HEK293T (cell line): ENCODE measurements at regions not wholly inside any gene's neighbourhood (a gene's known extent, or its start where the extent isn't known, plus 50 kb on each side); places are given as distances from the start of the nearest gene placed in this dataset.

Experiments used
- CTCF ChIA-PET: fragments of 350-600 bp; formaldehyde crosslinking; extraction: SDS; loops from one replicate; lab custom pipeline; 2021; ENCODE audit warnings: antibody characterized with exemption, inconsistent platforms; lab: Yijun Ruan, JAX
- POLR2A ChIA-PET: fragments of 350-600 bp; formaldehyde crosslinking; extraction: SDS; loops from one replicate; lab custom pipeline; 2020; ENCODE audit warnings: antibody characterized with exemption, inconsistent platforms; lab: Yijun Ruan, JAX
- DNase-seq: peaks from one replicate; pipeline ENCODE4 v3.0.0; 2012; ENCODE audit warnings: mixed read lengths; ENCODE audit errors: extremely low spot score
- ARNT ChIP-seq: fragments of 450-650 bp; IDR thresholded peaks from 2 replicates; pipeline ENCODE4 v1.6.1; 2017; ENCODE audit warnings: mild to moderate bottlenecking
- BHLHE40 ChIP-seq: fragments of 450-650 bp; IDR thresholded peaks from 2 replicates; pipeline ENCODE4 v1.6.1; 2016; ENCODE audit warnings: mild to moderate bottlenecking, moderate library complexity, borderline replicate concordance
- CTBP1 ChIP-seq: fragments of 450-650 bp; IDR thresholded peaks from 2 replicates; pipeline ENCODE4 v1.6.1; 2016; ENCODE audit warnings: borderline replicate concordance
- ELF4 ChIP-seq: fragments of 450-650 bp; IDR thresholded peaks from 2 replicates; pipeline ENCODE4 v1.6.1; 2017; ENCODE audit warnings: antibody characterized with exemption
- FOXA1 ChIP-seq: fragments of 450-650 bp; IDR thresholded peaks from 2 replicates; pipeline ENCODE4 v1.6.1; 2016; ENCODE audit warnings: mild to moderate bottlenecking
- FOXK2 ChIP-seq: fragments of 450-650 bp; IDR thresholded peaks from 2 replicates; pipeline ENCODE4 v1.6.1; 2016; ENCODE audit warnings: mild to moderate bottlenecking
- FOXM1 ChIP-seq: fragments of 450-650 bp; IDR thresholded peaks from 2 replicates; pipeline ENCODE4 v1.6.1; 2017; ENCODE audit warnings: mild to moderate bottlenecking, borderline replicate concordance
- HDGF ChIP-seq: fragments of 450-650 bp; IDR thresholded peaks from 2 replicates; pipeline ENCODE4 v1.6.1; 2017; ENCODE audit warnings: antibody characterized with exemption, borderline replicate concordance
- L3MBTL2 ChIP-seq: fragments of 450-650 bp; conservative IDR thresholded peaks from 2 replicates; pipeline ENCODE4 v1.6.1; 2016; ENCODE audit warnings: mild to moderate bottlenecking
- LEF1 ChIP-seq: fragments of 450-650 bp; IDR thresholded peaks from 2 replicates; pipeline ENCODE4 v1.6.1; 2017; ENCODE audit warnings: mild to moderate bottlenecking, borderline replicate concordance
- NFRKB ChIP-seq: fragments of 450-650 bp; IDR thresholded peaks from 2 replicates; pipeline ENCODE4 v1.6.1; 2016; ENCODE audit warnings: mild to moderate bottlenecking, moderate library complexity
- PKNOX1 ChIP-seq: fragments of 450-650 bp; IDR thresholded peaks from 2 replicates; pipeline ENCODE4 v1.6.1; 2016
- SP1 ChIP-seq: fragments of 450-650 bp; IDR thresholded peaks from 2 replicates; pipeline ENCODE4 v1.6.1; 2017
- SUZ12 ChIP-seq: fragments of 450-650 bp; IDR thresholded peaks from 2 replicates; pipeline ENCODE4 v1.6.1; 2016; ENCODE audit warnings: mild to moderate bottlenecking
- TARDBP ChIP-seq: fragments of 450-650 bp; IDR thresholded peaks from 2 replicates; pipeline ENCODE4 v1.6.1; 2016
- ZNF384 ChIP-seq: fragments of 450-650 bp; IDR thresholded peaks from 2 replicates; pipeline ENCODE4 v1.6.1; 2016

GRCh38 chr2:6325616-6326015, 540.1 kb downstream of the CMPK2 start:
- DNase-seq: no peak
- TF ChIP-seq BHLHE40: no peak
- no peak for TF ChIP-seq FOXK2
- no peak for TF ChIP-seq LEF1
- no peak for TF ChIP-seq ZNF384
- TF ChIP-seq ARNT: no peak
- TF ChIP-seq PKNOX1: no peak
- TF ChIP-seq NFRKB: no peak
- no peak for TF ChIP-seq CTBP1
- TF ChIP-seq FOXA1: no peak
- no peak for TF ChIP-seq FOXM1
- no peak for TF ChIP-seq ELF4
- no peak for TF ChIP-seq HDGF
- TF ChIP-seq SUZ12: no peak
- ChIA-PET CTCF (no interaction called here), POLR2A (no interaction called here)

GRCh38 chr2:6326958-6327357, 538.7 kb downstream of the CMPK2 start:
- no peak for TF ChIP-seq CTBP1
- no peak for TF ChIP-seq NFRKB
- ChIA-PET POLR2A (no interaction called here), CTCF (no interaction called here)
- no peak for DNase-seq

- no peak for TF ChIP-seq PKNOX1
- no peak for TF ChIP-seq BHLHE40
- no peak for TF ChIP-seq FOXA1
- TF ChIP-seq FOXK2: no peak
- no peak for TF ChIP-seq NFRKB
- no peak for TF ChIP-seq FOXM1
- ChIA-PET CTCF (no interaction called here), POLR2A (no interaction called here)
- DNase-seq: no peak
Observed at GRCh38 chr2:6336752-6337471, 528.8 kb downstream of the CMPK2 start.

GRCh38 chr2:6337472-6337820, 528.3 kb downstream of the CMPK2 start:
- DNase-seq: no peak

GRCh38 chr2:6341588-6342129, 524.0 kb downstream of the CMPK2 start:
- ChIA-PET CTCF (interaction anchor here (0.7 kb wide), 1 partner anchor 821 kb away, joined by 3 read pairs; no protein-coding TSS in a partner anchor), POLR2A (no interaction called here)
- no peak for DNase-seq
- no peak for TF ChIP-seq ARNT
- TF ChIP-seq L3MBTL2: no peak
- TF ChIP-seq LEF1: no peak
- TF ChIP-seq FOXM1: no peak
- no peak for TF ChIP-seq FOXA1
- TF ChIP-seq ELF4: no peak
- TF ChIP-seq SUZ12: no peak
- no peak for TF ChIP-seq TARDBP
- TF ChIP-seq ZNF384: no peak
- no peak for TF ChIP-seq NFRKB
- TF ChIP-seq HDGF: no peak
- TF ChIP-seq BHLHE40: no peak
- TF ChIP-seq SP1: no peak

More at GRCh38 chr2:6337472-6337820, 528.3 kb downstream of the CMPK2 start:
- ChIA-PET POLR2A (no interaction called here), CTCF (no interaction called here)
- TF ChIP-seq FOXM1: no peak
- no peak for TF ChIP-seq ELF4
- TF ChIP-seq L3MBTL2: no peak
- no peak for TF ChIP-seq SP1

GRCh38 chr2:6342273-6342920, 523.3 kb downstream of the CMPK2 start:
- ChIA-PET CTCF (no interaction called here), POLR2A (no interaction called here)
- TF ChIP-seq NFRKB (no peak), LEF1 (no peak)
- DNase-seq: no peak

GRCh38 chr2:6343076-6343475, 522.6 kb downstream of the CMPK2 start:
- CTCF ChIA-PET: no interaction called here
- DNase-seq: no peak
- TF ChIP-seq ARNT (no peak), BHLHE40 (no peak), PKNOX1 (no peak), HDGF (no peak), ZNF384 (no peak), NFRKB (no peak), FOXK2 (no peak)
- POLR2A ChIA-PET: no interaction called here
